ENCODE measurements at regions not wholly inside any gene's neighbourhood (a gene's known extent, or its start where the extent isn't known, plus 50 kb on each side); places are given as distances from the start of the nearest gene placed in this dataset.

DNA sequence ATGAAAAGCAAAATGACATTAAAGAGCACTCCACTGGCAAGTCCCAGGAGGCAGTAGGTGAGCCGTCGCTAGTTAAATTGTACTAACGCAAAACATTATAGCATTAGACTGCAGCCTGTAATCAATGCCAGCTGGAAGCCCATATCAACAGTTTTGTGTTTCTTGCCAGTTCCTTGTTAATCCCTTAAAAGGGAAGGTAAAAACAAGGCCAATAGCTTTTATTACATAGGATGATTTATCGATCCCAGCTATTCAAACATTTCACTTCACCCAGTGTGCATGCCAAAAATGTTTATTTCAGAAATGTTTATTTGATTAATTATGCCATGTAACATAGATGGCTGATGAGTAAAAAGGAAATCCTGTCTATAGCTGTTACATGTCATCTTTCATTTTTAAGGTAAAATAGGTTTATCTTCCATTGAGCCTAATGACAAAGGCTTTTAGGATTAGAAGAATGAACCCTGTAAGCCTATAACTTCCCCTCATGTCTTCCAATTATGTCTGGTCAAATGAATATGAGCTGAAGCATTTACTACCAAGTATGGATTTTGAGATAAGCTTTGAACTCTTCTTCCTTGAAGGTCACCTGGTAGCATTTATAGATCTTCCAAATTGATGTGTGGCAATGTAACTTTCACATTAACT lies 591.2 kb downstream of the RNF144A start:
- TF ChIP-seq POLR2A (IDR thresholded peaks at IDR 0.05; ENCODE audit: low read depth) (no peak), POLR2AphosphoS5 (IDR thresholded peaks at IDR 0.05) (no peak)
- TF ChIP-seq, protein P1, sequence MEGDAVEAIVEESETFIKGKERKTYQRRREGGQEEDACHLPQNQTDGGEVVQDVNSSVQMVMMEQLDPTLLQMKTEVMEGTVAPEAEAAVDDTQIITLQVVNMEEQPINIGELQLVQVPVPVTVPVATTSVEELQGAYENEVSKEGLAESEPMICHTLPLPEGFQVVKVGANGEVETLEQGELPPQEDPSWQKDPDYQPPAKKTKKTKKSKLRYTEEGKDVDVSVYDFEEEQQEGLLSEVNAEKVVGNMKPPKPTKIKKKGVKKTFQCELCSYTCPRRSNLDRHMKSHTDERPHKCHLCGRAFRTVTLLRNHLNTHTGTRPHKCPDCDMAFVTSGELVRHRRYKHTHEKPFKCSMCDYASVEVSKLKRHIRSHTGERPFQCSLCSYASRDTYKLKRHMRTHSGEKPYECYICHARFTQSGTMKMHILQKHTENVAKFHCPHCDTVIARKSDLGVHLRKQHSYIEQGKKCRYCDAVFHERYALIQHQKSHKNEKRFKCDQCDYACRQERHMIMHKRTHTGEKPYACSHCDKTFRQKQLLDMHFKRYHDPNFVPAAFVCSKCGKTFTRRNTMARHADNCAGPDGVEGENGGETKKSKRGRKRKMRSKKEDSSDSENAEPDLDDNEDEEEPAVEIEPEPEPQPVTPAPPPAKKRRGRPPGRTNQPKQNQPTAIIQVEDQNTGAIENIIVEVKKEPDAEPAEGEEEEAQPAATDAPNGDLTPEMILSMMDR (IDR thresholded peaks at IDR 0.05): no peak

All from esophagus muscularis mucosa (tissue), 3 donors.